ENCODE measurements at regions not wholly inside any gene's neighbourhood (a gene's known extent, or its start where the extent isn't known, plus 50 kb on each side); places are given as distances from the start of the nearest gene placed in this dataset.

- DNase-seq (ENCODE audit: low read depth in 4 of 4, low spot score in 3 of 4): no peak
These were observed 400.7 kb downstream of the PLA2G4A start for GRCh38 chr1:187229496-187229895.

DNA sequence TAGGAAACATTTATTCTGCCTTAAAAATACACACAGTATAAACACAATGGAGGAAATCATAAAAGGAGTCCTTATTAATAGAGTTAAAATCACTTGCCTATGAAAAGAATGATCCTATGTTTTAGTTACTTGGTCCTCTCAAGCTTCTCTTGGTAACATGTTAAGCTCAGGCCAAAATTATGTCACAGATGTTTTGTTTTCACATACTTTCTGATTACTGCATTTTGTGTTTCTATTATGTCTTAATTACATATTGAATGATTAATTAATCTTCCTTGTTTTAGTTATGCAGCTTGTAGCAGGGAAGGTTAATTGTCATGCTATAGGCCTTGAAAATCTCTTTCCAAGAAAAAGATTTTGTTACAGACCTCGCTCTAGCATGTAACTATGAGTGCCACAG is 406.0 kb downstream of the PLA2G4A start:
- no peak for DNase-seq (ENCODE audit: low read depth in 4 of 4, low spot score in 3 of 4)

- DNase-seq (ENCODE audit: low read depth in 4 of 4, low spot score in 3 of 4): no peak
These were observed 407.4 kb downstream of the PLA2G4A start for GRCh38 chr1:187236199-187236598.

DNA sequence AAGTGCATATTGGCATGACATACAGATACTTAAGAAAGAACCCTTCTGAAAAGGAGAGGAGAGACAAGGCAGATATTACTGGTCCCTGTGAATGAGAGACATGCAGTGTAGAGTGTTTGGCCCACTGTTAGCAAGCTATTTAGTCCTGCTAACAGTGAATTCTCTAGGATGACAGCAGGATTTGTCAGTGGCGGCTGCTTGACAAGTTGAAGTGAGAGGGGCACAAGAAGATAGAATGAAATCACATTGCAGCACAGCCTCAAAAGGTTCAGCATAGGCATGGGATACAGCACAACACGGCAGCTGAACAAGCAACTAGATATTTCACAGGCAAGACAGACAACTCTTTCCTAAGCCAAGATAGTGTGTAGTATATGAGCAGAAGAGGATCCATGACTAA is 407.9 kb downstream of the PLA2G4A start:
- DNase-seq (ENCODE audit: low read depth in 4 of 4, low spot score in 3 of 4): no peak

DNA sequence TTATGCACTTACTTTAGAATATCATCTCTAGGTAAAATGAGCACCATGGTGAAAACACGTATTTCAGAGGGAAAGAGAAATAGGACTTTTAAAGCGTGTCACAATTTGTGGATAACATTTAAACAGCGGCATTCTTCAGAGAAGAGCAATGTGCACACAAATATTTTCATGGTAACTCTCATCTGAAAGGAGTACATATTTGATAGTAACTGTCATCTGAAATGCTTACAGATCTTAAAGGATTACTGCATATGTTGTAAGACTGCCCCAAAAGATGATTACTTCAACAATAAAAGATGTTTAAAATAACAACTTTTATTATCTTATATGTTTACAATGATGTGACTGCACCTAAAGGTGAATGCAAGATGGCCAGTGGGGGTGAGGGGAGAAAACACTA is 408.8 kb downstream of the PLA2G4A start:
- DNase-seq (ENCODE audit: low read depth in 4 of 4, low spot score in 3 of 4): no peak

GRCh38 chr1:187241971-187242370 is 413.2 kb downstream of the PLA2G4A start:
- no peak for DNase-seq (ENCODE audit: low read depth in 4 of 4, low spot score in 3 of 4)

- DNase-seq (ENCODE audit: low read depth in 4 of 4, low spot score in 3 of 4): peak in 1 of 4 donors; percentile 1
These were observed 415.9 kb downstream of the PLA2G4A start for GRCh38 chr1:187244623-187245022.

DNA sequence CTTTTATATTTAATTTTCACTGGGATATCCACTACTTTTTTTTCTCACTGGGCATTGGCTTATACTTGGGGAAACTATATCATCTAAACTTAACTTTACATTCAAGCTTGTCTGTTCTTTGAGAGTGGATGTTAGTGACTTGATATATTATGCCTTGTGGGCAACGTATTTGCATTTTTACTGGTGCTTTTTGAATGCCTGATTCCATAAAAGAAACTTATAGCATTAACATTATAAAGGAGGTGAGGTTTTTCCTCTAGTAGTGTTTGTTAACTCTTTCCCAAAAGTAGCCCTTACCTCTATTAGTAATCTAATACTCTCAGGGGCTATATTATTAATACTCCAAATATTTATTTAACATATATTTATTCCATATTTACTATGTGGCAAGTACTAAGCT is 416.5 kb downstream of the PLA2G4A start:
- DNase-seq (ENCODE audit: low read depth in 4 of 4, low spot score in 3 of 4): no peak

DNA sequence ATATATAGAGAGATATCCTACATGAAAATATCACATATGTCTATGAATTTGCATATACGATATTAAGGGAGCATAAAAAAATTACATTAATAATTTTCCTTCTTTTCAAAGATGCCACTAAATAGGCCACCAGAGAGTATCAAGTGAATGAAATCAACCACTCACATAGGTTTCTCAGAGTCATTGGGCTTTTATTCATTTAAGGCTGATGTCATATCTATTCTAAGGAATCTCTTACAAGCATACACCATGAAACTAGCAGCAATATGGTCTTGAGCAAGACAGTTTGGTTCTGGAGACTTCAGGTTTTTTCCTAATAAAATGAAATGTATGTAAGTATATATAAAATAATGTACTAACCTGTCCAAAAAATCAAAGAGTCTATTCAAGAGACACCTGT is 420.4 kb downstream of the PLA2G4A start:
- no peak for DNase-seq (ENCODE audit: low read depth in 4 of 4, low spot score in 3 of 4)

DNA sequence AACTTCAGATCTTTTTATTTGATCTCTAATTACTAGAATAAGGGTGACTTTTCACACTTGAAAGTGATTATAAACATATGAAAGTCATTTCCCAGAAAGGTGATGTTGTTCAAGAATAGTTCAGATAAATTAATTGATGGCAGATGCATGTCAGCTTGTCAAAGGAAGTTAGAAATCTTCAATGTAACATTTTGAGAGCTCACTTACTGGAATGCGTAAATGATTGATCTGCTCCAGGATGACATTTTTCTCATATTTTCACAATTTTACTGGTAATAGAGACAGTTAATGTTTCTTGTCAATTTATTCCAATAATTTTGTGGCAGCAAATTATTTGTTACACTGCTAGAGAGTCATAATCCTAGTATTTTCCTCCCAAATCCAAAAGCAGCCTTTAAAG is 424.2 kb downstream of the PLA2G4A start:
- DNase-seq (ENCODE audit: low read depth in 4 of 4, low spot score in 3 of 4): no peak

DNA sequence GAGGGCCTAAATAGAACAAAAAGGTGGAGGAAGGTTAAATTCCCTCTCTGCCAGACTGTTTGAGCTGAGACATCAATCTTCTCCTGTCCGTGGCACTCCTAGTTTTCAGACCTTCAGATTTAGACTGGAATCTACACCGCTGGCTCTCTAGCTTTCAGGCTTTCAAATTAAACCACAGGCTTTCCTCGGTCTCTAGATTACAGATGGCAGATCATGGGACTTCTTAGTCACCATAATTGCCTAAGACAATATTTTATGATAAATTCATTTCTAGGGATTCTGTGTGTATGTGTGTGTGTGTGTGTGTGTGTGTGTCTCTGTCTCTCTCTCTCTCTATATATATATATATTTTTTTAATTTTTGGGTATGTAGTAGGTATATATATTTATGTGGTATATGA is 428.7 kb downstream of the PLA2G4A start:
- no peak for DNase-seq (ENCODE audit: low read depth in 4 of 4, low spot score in 3 of 4)

DNA sequence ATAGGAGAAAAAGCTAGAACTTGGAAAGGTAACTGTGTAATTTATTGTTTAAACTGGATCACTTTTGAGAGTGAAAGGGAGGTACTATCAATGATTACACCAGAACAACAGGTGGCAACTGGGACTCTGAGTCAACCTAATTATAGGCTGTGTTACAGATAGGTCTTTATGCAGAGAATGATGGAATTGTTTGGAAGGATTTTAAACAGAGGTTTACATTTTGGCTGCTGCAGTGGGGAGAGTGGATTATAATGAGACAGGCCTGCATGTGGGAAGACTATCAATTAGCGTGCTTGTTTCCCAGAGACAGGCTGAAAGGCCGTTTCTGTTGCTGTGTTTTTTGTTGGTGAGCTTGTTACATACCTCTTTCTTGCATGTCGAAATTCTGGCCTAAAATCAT is 432.9 kb downstream of the PLA2G4A start:
- DNase-seq (ENCODE audit: low read depth in 4 of 4, low spot score in 3 of 4): no peak

- no peak for DNase-seq (ENCODE audit: low read depth in 4 of 4, low spot score in 3 of 4)
These were observed 434.0 kb downstream of the PLA2G4A start for GRCh38 chr1:187262731-187263130.

- DNase-seq (ENCODE audit: low read depth in 4 of 4, low spot score in 3 of 4): peak; percentile 0 to 10 (median 3)
These were observed 436.4 kb downstream of the PLA2G4A start for GRCh38 chr1:187264995-187265602.

- DNase-seq (ENCODE audit: low read depth in 4 of 4, low spot score in 3 of 4): no peak
These were observed 437.3 kb downstream of the PLA2G4A start for GRCh38 chr1:187266051-187266450.

GRCh38 chr1:187267827-187268226 is 439.1 kb downstream of the PLA2G4A start:
- DNase-seq (ENCODE audit: low read depth in 4 of 4, low spot score in 3 of 4): no peak

GRCh38 chr1:187270256-187270655 is 441.5 kb downstream of the PLA2G4A start:
- DNase-seq (ENCODE audit: low read depth in 4 of 4, low spot score in 3 of 4): no peak

DNA sequence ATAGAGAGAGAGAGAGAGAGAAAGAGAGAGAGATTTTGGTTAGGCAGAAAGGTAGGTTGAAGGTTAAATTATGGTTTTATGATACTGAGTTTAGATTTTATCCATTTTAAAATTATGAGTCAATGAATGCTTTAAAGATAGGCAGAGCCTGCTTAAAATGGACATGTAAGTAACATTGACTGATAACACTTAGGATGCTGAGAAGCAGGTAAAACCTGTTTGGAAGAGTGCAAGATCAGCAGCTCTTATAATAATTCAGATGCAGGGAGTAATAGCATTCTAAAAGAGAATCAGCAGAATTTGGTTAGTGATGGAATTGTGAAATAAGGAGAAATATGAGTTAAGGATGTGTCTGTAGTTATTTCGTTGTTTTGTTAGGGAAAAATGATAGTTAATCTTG is 446.6 kb downstream of the PLA2G4A start:
- DNase-seq (ENCODE audit: low read depth in 4 of 4, low spot score in 3 of 4): no peak

DNA sequence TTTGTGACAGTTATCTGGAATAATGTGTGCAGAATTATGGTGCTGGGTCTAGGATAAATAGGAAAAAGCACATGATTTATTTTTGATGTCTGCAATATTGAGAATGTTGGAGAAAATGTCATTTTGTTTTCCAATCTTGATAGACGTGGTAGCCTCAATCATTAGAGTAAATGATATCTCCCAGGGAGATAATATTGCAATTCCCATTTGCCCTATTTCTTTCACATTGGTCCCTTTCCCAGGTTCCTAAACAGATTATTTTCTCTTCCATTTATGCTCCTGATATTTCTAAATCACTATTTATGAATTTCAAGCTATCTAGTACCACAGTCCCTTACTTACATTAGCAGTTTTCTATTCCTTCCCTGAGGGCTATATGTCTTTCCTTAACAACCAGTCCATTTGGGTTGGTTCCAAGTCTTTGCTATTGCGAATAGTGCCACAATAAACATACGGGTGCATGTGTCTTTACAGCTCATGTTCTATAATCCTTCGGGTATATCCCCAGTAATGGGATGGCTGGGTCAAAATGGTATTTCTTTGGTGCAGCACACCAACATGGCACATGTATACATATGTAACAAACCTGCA is 447.3 kb downstream of the PLA2G4A start:
- DNase-seq (ENCODE audit: low read depth in 4 of 4, low spot score in 3 of 4): no peak

GRCh38 chr1:187276677-187277076 is 447.9 kb downstream of the PLA2G4A start:
- DNase-seq (ENCODE audit: low read depth in 4 of 4, low spot score in 3 of 4): no peak

DNA sequence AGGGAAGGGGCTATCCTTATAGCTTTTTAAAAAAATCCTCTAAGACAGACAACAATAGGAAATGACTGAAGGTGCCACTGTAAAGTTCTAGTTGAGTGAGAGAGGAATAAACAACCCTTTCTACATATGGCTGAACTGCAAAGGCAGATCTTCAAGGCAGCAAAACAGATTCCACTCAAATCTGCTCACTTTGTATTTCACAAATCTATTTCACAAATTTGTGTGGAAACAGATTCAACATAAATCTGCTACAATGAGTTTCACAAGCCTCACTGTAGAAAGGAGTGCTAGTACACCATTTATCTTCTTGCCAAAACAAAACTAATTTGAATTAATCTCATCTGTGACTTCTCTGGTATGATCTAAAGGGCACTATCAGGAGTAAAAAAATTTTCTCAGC is 451.3 kb downstream of the PLA2G4A start:
- DNase-seq (ENCODE audit: low read depth in 4 of 4, low spot score in 3 of 4): no peak

DNA sequence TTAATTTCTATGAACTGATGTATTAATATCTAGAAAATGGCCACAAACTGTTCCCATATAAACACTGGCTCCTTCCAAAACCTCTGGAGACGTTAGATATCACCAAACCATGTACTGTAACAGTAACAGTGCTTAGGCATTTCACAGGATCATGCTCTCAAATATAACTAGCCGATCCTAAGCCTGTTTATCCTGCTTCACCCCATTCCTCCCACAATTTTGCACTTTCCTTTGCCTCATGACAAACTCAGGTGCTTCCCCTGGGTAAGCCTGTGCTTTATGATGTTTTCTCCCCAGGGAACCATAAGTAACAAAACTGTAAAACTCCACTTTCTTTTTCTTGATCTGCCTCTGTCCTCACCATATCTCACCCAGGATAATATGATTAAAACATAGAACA is 452.3 kb downstream of the PLA2G4A start:
- DNase-seq (ENCODE audit: low read depth in 4 of 4, low spot score in 3 of 4): no peak

GRCh38 chr1:187283984-187284383 is 455.2 kb downstream of the PLA2G4A start:
- no peak for DNase-seq (ENCODE audit: low read depth in 4 of 4, low spot score in 3 of 4)

Data from right renal pelvis (tissue), 4 donors.